GM21619 (cell line): ENCODE measurements at regions not wholly inside any gene's neighbourhood (a gene's known extent, or its start where the extent isn't known, plus 50 kb on each side); places are given as distances from the start of the nearest gene placed in this dataset.

Experiments
- ATAC-seq: cut with Tn5 transposase; IDR thresholded peaks from one replicate; pipeline ENCODE4 v1.9.1; 2021; ENCODE audit not compliant: unreplicated experiment

DNA sequence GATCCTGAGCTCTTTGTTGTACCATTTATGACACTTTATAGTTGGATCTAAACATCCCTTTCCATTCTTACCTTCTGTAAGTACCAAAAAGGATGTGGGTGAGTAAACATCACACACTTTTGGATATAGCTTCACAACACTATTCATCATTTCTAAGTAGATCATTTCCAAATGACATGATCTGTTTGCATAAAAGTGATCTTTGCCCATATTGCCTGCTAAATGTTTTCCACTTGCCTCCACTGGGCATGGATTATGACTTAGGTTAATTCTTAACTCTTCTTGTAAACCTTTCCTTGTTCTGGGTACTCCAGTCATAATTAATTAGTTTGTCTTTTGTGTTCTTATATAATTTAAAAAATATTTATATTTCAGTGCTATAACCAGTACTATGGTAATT is 244.9 kb upstream of the AGA start:
- ATAC-seq: no peak

DNA sequence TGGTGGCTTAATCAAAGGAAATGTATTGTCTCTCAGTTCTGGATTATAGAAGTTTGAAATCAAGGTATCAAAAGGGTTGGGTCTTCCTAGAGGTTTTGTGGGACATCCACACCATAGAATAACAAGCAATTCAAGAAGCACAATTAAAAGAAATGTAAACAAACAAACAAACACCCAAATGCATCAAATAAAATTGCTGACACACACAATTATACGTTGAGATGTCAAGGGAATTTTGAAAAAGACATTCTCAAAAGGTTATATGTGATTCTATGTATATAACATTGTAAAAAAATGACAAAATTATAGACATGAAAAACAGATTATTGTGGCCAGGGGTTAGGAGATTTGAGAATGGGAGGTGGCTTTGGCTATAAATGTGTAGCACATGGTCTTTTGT is 250.7 kb upstream of the AGA start:
- ATAC-seq: no peak

DNA sequence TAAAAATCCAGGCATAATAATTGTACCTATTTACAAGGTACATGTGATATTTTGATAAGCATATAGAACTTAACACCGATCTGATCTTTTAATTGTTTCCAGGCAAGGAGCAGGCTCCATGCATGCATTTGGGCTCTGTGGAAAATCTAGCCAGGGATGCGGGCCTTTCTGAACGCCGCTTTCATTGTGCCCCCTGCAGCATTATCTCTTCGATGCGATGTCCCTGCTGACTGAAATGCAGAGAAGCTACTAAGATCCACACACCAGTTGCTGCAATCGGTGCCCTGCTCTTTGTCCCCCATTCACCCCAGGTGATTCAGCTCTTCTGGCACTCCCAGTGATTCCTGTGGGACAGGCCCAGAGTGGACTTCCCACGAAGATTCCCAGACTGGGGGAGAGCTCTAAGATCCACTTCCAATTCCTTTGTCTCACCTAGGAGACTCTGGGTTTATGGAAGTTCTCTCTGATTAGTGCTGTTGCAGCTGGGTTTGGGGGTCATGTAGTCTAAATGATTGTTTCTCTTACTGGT is 254.3 kb upstream of the AGA start:
- no peak for ATAC-seq

DNA sequence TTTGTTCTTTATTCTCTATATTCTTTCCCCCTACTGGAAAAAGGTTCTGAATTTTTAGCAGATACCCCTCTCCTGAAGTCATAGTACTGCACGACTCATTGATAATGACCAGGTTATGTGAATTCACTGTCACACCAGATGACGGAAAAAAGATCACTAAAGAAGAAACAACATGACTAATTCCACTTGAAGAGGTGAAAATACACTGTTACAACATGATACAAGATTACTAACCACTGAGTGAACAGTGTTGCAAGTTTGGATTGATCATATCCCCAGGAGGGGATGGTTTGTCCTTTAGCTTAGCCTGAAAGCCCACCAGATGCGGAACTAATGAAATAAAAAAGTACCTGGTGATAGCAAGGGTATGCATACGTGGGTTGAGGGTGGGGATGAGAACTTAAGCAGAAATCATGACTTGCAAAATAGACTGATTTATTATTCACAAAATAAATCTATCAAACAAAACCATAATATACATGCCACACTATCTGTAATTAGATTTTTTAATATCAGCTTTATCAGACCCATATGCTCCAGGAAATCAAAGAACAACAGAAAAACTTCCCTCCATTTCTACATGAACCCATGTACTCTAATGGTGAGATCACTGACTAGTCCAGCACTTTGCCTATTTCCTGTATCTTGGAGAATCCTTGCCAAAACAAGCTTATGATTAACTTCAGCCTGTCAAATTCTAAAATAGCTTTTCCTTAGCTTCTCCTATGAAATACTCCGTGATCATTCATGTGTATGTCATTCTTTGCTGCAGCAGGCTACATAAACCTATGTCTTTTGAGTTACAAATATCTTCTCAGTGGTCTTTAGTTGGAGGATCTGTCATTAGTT is 257.4 kb upstream of the AGA start:
- ATAC-seq: no peak

DNA sequence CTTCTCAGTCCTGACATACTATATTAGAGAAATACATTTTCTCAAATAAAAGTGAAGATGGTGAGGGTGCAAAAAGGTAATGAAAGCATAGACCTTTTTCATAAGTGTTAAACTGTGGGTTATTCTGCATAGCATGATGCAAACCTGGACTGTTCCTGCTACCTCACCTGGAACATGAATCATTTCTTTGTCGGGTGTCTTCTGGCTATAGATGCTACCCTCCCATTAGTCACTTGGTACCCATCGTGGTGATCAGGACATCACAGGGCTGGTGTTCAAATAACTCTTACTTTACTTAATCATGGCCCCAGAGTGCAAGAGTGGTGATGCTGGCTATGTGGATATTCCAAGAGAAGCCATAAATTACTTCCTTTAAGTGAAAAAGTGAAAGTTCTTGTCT is 264.7 kb upstream of the AGA start:
- ATAC-seq: no peak

DNA sequence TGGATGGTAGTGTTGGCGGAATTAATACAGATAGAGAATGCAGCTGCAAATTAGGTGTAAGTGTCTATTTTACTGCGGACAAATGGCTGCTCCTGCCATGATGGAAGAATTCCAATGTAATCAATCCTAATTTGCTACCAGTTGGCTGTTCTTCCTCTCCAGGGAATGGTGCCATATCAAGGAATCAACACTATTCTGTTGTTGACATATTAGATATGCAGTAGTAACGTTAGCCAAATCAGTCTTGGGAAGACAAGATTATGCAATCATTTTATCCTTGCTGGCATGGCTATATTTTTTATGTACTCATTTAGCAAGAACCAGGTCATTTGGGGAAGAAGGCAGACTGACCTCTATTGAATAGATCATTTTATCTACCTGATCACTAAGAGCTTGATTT is 271.2 kb upstream of the AGA start:
- no peak for ATAC-seq

DNA sequence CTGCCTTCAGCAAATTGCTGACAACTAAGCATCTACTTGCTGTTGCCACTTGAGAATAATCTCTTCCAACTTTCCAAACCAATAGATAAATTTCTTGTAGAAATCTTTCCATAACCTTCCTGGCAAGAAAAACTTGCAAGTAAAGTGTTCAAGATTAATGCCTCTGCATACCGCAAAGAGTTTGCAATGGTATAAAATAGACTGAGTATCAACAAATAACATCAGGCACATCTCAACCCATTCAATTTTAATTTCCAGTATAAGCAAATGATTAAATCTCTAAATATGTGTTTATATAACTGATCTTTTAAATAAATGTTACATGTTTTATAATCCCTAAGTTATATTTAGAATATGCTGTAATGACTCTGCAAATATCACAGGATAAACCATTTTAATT is 275.2 kb upstream of the AGA start:
- no peak for ATAC-seq

DNA sequence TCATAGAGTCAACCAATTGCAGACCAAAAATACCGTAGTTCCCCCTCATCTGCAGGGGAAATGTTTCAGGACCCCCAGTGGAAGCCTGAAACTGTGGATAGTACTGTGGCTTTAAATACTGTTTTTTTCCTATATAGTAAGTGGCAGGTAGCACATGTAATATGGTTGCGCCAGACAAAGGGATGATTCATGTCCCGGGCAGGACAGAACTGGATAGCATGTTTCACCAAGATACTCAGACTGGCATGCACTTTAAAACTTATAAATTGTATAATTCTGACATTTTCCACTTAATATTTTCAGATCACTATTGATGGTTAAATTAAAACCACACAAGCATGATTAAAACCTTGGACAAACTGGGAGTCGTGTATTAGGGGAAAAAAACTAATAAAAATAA is 276.3 kb upstream of the AGA start:
- no peak for ATAC-seq

DNA sequence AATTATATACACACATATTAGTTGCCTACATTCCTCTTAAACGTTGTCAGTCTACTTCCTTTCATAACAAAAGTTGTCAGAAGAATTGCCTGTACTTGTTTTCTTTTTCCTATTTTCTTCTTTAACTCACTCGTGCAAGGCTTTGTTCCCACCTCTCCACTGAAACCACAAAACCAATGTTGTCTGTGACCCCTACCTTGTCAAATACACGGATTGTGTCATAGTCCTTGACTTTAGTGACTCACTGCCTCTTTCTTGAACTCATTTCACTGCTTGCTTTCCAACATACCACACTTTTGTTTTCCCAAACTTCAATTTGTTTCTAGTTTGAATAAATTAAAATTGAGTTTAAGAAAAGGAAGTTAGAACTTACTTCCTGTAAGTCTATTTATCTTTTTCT is 283.9 kb upstream of the AGA start:
- no peak for ATAC-seq

DNA sequence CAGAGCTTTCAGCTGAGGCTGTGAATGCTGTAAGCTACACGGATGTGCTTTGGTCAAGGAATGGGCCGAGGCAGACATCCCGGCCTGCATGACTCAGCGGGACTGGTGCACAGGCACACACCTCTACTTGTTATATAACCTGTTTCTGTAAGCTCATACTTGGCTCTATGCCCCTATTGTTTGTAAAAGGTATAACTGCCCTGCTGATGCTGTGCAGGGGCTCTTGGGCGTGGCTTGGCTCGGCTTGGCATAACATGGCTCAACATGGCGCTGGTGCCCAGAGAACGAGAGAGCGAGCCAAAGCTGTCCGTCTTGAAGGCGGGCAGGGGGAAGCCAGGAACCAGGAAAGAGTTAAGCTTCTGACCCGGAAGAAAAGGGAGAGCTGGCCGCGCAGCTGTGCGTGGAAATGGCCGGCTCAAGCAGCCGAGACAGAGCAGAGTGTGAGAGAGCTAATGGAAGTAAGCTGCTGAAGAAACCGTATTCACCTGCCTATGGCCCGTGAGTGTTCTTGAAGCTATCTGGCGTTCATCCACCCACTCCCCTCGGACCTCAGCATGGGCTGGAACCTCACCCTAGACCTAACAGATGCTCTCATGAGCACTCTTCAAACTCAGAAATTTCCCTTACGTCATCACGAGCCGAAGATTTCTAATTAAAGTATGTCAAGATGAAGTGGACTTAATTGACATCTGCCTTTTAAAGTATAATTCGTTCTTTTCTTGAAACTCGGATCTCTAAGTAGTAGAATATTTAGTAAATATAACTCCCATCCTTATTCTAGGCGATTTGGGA is 286.3 kb upstream of the AGA start:
- no peak for ATAC-seq

DNA sequence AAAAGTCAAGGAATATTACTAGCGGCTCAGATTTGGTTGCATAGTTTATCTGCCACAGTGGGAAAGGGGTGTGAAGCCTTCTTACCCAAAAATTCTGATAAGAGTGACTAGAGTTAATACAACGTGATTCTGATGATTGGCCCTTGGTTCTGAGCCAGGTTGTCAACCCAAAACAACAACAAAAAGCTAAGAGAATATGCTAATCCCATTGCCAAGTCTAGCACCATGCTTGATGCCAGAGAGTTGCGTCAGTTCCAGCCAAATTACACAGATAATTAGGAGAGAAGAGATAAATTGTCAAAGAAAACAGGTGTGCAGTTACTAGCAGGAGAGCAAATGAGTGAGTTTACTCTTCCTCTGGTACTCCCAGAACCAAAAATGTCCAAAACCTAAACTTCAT is 287.4 kb upstream of the AGA start:
- ATAC-seq: no peak

DNA sequence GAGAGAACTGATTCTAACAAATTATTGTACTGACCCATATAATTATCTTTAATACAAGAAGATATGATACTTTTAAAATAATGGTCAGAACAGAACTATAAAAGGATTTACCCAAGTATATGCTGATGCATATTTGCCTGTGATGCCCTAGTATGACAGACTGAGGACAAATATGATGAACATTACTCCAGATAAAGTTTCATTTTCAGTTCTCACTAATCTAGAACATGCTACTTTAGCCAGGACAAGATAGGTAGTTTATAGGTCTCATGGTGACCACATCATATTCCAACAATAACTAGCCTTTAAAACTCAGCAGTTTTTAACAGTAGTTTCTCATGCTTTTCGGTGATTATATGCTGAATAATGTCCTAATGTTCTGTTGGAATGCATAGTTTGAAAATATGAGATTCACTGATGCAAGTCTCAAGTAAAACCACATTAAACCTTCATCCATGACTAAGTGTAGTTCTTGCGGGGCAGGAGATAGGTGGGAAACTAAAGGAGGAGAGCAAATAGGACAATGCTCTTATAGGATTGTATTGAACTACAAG is 295.2 kb upstream of the AGA start:
- ATAC-seq: no peak

DNA sequence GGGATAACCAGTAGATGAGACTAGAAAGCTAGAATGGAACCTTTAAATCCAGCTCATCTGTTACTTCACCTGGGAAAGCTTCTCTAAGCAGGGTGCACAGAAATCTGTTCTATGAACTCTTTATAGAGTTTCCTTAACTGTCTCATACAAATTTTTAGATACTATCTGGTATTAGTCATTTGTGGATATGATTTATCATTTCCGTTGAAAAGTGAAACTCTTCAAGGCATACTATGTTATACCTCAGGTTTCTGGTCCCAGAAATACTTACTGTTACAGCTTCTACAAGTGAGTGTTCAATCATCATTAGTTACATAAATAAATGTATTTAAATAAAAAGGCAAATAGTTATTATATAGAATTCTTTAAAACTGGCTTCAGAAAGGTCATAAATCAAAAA is 298.3 kb upstream of the AGA start:
- no peak for ATAC-seq

DNA sequence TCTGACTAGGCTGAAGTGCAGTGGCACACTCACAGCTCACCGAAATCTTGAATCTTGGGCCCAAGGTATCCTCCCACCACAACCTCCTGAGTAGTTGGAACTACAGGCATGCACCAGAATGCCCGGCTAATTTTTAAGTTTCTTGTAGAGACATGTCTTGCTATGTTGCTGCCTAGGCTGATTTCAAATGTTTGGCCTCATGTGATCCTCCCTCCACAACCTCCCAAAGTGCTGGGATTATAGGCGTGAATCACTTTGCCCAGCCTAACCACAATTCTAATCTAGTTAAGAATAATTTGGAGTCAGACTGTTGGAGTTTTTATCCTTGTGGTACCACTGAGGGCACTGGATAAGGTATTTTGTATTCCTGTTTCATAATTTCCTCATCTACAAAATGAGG is 317.5 kb upstream of the AGA start:
- ATAC-seq: no peak

DNA sequence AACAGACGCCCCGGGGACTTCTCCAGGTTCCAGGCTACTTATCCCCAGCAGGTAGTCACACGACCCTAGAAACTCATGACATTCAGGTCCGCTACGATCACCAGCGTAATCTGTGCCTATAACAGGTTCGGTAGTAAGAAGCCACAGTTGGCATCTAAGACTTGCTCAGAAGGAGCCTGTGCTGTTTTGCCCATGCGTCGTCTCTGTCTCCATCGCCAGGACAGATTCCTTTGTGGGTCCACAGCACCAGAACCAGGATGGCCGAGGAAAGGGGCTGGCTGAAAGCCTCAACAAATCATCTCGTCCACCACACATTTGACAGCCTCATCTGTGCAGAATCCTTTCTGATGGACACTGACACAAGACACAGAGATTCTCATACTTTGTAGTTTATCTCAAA is 319.5 kb upstream of the AGA start:
- no peak for ATAC-seq

DNA sequence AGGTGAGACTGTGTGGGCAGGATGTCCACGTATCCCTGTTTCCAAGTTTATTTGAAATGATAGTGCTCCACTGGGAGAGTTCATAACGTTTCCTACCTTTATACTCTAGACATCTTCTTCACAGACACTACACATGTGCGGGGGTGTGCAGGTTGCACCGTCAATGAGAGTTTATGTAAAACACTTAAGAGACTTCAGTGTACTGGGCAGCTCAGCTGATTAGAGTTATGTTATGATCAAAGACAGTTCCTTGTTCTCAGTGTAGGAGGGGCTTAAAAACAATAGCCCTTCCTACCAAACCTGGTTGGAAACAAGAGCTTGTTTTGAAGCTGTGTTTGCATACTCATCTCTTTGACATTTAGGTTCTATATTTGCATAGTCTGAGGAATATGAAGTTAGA is 326.9 kb upstream of the AGA start:
- ATAC-seq: no peak

DNA sequence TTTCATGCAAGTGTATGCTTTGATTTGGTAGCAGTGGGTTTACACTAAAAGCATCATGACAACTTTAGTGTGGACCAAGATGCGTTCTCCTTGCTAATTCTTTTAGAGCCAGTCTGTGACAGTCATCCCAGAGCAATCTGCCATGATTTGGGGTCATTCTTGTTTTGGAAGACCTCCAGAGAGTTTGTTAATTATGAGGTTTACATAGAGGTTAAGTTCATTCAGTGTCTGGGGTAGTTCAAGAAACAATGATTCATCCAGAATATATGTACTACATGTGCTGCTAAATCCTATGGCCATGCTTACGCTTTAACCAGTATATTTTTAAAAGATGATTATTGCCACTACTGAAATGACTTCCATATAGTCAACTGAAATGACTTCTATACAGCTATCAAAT is 328.5 kb upstream of the AGA start:
- ATAC-seq: no peak

DNA sequence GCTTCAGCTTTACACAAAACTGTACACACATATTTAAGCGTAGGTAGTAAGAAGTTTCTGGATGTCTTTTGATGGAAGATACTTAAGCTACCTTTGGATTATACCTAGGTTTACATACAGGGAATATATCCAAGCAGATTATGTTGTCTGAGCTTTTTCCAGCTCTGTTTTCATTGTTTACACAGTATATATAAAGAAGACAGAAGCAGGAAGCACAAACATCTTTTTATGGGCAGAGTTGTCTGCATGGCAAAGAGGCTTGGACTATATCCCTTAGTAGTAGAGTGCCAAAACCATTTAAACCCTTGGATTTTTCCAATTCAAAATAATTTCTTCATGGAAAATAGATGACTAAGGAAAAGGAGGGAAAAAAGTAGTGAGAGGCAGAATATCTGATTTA is 329.4 kb upstream of the AGA start:
- no peak for ATAC-seq

DNA sequence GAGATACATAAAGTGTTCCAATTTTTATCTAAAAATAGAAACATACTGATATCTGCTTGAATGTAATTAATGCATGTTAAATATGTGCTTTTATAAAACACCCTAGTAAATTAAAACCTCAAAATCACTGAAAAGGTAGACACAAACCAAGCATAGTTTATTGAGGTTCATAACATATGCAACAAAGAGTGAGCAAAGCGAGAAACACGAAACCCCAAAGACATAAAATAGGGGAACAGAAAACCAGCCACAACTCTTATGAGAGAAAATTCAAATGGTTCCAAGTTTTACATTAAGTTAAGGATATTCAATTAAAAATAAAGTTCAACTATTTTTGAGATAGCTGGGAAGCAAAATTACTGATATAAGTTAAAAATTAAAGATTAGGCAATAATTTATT is 336.4 kb upstream of the AGA start:
- no peak for ATAC-seq

DNA sequence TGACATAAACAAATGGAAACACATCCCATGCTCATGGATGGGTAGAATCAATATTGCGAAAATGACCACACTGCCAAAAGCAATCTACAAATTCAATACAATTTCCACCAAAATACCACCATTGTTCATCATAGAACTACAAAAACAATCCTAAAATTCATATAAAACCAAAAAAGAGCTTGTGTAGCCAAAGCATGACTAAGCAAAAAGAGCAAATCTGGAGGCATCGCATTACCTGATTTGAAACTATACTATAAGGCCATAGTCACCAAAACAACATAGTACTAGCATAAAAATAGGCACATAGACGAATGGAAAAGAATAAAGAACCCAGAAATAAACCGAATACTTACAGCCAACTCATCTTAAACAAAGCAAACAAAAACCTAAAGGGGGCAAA is 342.8 kb upstream of the AGA start:
- ATAC-seq: no peak

DNA sequence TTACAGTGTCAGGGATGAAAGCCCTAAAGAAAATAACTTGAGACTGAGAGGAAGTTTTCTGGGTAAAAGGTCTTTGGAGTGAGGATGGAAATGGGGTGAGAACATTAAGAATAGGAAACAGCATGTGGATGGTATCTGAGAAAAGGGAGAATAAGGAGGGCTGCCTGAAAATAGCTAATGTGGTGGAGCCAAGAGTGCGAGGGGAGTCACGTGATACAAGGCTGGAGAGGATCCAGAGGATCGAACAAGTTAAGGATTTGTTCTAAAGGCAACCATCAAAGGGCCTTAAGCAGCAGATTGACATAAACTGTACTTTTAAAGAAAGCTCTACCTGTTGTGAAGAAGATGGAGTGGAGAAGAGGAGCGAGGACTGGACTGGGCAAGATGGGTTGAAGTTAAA is 347.4 kb upstream of the AGA start:
- no peak for ATAC-seq

DNA sequence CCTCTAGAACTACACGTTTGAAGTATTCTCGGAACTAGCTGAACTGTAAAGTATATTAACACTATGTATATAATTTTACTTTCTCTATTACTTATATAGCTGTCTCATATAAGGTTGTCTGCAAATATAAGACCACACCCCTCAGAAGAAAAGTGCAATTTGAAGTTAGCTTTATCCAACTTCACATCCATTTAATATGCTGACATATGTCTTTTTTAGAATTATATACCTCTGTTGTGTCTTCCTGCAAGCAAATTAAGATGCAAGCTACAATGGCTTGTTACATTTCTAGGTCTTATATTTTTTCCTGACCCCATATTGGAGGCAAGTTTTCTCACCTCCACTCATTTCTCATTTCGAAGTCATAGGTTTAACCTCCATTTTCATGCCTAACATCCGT is 349.0 kb upstream of the AGA start:
- ATAC-seq: no peak
